ENCODE measurements at regions not wholly inside any gene's neighbourhood (a gene's known extent, or its start where the extent isn't known, plus 50 kb on each side); places are given as distances from the start of the nearest gene placed in this dataset.

- Histone ChIP-seq H3K36me3 (ENCODE audit: control insufficient read depth, insufficient read depth, low read length) (no peaks in the 10 kb centered on the region), H3K4me3 (ENCODE audit: low read depth, low read length) (no peak overlapping the region), H3K27me3 (ENCODE audit: control insufficient read depth, insufficient read depth, low read length) (no peaks in the 10 kb centered on the region)
- no peak for DNase-seq (ENCODE audit: low read depth)
- TF ChIP-seq, protein P1, sequence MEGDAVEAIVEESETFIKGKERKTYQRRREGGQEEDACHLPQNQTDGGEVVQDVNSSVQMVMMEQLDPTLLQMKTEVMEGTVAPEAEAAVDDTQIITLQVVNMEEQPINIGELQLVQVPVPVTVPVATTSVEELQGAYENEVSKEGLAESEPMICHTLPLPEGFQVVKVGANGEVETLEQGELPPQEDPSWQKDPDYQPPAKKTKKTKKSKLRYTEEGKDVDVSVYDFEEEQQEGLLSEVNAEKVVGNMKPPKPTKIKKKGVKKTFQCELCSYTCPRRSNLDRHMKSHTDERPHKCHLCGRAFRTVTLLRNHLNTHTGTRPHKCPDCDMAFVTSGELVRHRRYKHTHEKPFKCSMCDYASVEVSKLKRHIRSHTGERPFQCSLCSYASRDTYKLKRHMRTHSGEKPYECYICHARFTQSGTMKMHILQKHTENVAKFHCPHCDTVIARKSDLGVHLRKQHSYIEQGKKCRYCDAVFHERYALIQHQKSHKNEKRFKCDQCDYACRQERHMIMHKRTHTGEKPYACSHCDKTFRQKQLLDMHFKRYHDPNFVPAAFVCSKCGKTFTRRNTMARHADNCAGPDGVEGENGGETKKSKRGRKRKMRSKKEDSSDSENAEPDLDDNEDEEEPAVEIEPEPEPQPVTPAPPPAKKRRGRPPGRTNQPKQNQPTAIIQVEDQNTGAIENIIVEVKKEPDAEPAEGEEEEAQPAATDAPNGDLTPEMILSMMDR (IDR thresholded peaks at IDR 0.05; ENCODE audit: insufficient read depth, low read length, poor library complexity, severe bottlenecking) = no peak
These were observed 59.4 kb downstream of the PLCE1 start for GRCh38 chr10:94052866-94053791.

DNA sequence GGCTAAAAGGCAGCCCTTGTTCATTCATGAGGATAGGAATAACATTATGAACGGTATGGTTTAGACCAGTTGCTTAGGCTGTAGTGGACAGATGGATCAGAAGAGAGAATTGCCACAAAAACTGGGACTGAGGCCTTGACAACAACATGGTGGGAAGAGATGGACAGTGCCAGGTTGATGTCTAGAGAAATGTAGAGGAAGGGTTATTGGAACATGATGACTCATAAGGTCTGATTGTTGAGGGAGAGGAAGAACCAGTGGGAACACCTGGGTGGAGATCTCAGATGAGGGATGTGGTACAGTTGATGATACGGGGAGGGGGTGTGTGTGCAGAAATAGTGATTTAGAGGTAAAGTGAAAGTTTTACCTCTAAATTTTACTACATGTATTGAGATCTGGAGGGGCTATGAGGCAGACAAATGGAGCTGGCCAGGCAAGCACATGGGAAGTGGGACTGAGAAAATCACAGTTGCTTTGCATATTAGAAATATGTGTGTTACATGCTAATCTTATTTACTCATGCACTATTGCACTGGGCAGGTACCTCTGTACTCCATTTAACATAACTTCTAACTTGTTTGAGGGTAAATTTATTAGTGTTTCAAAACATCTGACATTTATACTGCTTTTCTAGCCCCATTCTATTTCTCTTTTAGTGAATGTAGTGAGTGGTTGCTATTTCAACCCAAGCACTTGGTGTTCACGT lies 65.6 kb downstream of the PLCE1 start:
- no peaks in the 10 kb centered on the region for H3K36me3 ChIP-seq (ENCODE audit: control insufficient read depth, insufficient read depth, low read length)
- TF ChIP-seq, protein P1 (IDR thresholded peaks at IDR 0.05; ENCODE audit: insufficient read depth, low read length, poor library complexity, severe bottlenecking) = no peak
- H3K4me3 ChIP-seq (ENCODE audit: low read depth, low read length) = no peak overlapping the region
- H3K27me3 ChIP-seq (ENCODE audit: control insufficient read depth, insufficient read depth, low read length) = no peaks in the 10 kb centered on the region
- no peak for DNase-seq (ENCODE audit: low read depth)

DNA sequence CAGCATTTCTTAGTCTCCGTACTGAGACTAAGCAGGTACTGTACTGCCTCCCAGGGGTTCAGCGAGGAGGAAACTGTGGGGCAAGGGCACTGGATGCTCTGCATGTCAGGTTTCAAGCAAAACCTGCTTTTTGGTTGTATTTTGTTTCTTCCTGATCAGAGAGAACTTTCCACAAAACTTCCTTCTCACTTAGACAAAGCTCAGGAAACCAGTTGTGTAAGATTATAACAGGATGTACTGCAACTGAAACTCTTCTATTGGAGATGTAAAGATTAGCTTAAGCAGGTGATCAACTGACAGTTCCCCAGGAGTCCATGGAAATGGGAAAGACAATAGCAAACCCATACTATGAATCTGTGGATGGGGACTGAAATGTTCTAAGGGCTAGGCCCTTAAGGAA lies 67.3 kb downstream of the PLCE1 start:
- H3K36me3 ChIP-seq (ENCODE audit: control insufficient read depth, insufficient read depth, low read length) = no peaks in the 10 kb centered on the region
- no peak overlapping the region for H3K4me3 ChIP-seq (ENCODE audit: low read depth, low read length)
- no peak for DNase-seq (ENCODE audit: low read depth)
- TF ChIP-seq, protein P1 (IDR thresholded peaks at IDR 0.05; ENCODE audit: insufficient read depth, low read length, poor library complexity, severe bottlenecking) = no peak
- no peaks in the 10 kb centered on the region for H3K27me3 ChIP-seq (ENCODE audit: control insufficient read depth, insufficient read depth, low read length)

- H3K4me3 ChIP-seq (ENCODE audit: low read depth, low read length) = no peak overlapping the region
- no peak for DNase-seq (ENCODE audit: low read depth)
- TF ChIP-seq, protein P1 (IDR thresholded peaks at IDR 0.05; ENCODE audit: insufficient read depth, low read length, poor library complexity, severe bottlenecking) = no peak
- H3K27me3 ChIP-seq (ENCODE audit: control insufficient read depth, insufficient read depth, low read length) = no peaks in the 10 kb centered on the region
- no peaks in the 10 kb centered on the region for H3K36me3 ChIP-seq (ENCODE audit: control insufficient read depth, insufficient read depth, low read length)
These were observed 68.9 kb downstream of the PLCE1 start for GRCh38 chr10:94062611-94063010.

- H3K4me3 ChIP-seq (ENCODE audit: low read depth, low read length) = no peak overlapping the region
- no peak for DNase-seq (ENCODE audit: low read depth)
- H3K36me3 ChIP-seq (ENCODE audit: control insufficient read depth, insufficient read depth, low read length) = no peaks in the 10 kb centered on the region
- TF ChIP-seq, protein P1 (IDR thresholded peaks at IDR 0.05; ENCODE audit: insufficient read depth, low read length, poor library complexity, severe bottlenecking) = no peak
- H3K27me3 ChIP-seq (ENCODE audit: control insufficient read depth, insufficient read depth, low read length) = no peaks in the 10 kb centered on the region
These were observed 71.6 kb downstream of the PLCE1 start for GRCh38 chr10:94065362-94065761.
